ENCODE measurements at regions not wholly inside any gene's neighbourhood (a gene's known extent, or its start where the extent isn't known, plus 50 kb on each side); places are given as distances from the start of the nearest gene placed in this dataset.
"Not testable (repeated sequence)": the region's sequence is repeated elsewhere in the genome, so short reads cannot be mapped to it uniquely, and the experiment has no call there.

DNA sequence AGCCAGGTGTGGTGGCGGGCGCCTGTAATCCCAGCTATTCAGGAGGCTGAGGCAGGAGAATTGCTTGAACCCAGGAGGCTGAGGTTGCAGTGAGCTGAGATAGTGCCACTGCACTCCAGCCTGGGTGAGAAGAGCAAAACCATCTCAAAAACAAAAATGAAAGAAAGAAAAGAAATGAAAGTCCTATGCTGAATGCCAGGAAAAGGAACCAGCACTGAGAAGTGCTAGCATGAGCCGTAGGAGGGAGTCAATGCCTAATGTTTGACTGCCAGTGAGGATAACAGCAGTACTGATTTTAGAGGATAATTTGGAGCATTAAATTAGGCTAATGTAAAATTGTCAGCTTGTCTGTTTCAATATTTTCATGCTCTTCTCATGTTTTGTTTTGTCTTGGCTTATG is 472.8 kb downstream of the GADD45G start:
- DNase-seq; H3K36me3 ChIP-seq (ENCODE audit: control insufficient read depth in 1 of 2, insufficient read depth in 2 of 2, low read length in 1 of 2); intact Hi-C loops (cut with DNase I); H3K27me3 ChIP-seq (ENCODE audit: control insufficient read depth in 1 of 2, insufficient read depth in 2 of 2, low read length in 1 of 2); H3K4me3 ChIP-seq (ENCODE audit: low read length in 2 of 2); ATAC-seq (ENCODE audit: low FRiP score); H3K9me3 ChIP-seq (ENCODE audit: control insufficient read depth, low read length); H3K4me1 ChIP-seq (ENCODE audit: control insufficient read depth in 1 of 2, insufficient read depth in 2 of 2, low read length in 2 of 2); H3K27ac ChIP-seq (ENCODE audit: low read depth in 1 of 2, low read length in 2 of 2): not testable (repeated sequence)
- 85 to 90% methylated on average over 3 of the region's 3 CpGs for WGBS, 2 donors

DNA sequence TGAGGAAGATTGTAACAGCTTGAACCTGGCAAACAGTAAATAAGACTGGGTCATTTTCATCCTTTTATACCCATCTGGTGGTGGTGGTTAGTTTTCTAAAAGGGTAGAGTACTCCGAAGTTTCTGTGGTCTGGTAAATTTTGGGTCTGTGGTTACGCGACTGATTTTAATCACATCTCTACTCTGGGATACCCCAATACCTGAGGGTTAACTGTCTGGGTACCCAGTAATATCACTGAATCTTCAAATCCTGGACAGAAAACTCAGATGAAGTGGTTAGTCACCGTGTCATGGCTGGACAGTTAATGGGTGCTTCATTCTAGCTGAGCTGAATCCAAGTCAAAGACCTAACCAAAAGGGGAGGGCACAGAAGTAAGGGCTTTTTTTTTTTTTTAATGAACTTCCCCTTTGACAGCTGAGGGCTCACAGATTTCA is 474.2 kb downstream of the GADD45G start:
- Histone ChIP-seq H3K36me3 (ENCODE audit: control insufficient read depth in 1 of 2, insufficient read depth in 2 of 2, low read length in 1 of 2) (no peaks in the 10 kb centered on the region), H3K4me3 (ENCODE audit: low read length in 2 of 2) (no peak overlapping the region)
- 87% methylated on average over 4 of the region's 4 CpGs for WGBS, 2 donors

DNA sequence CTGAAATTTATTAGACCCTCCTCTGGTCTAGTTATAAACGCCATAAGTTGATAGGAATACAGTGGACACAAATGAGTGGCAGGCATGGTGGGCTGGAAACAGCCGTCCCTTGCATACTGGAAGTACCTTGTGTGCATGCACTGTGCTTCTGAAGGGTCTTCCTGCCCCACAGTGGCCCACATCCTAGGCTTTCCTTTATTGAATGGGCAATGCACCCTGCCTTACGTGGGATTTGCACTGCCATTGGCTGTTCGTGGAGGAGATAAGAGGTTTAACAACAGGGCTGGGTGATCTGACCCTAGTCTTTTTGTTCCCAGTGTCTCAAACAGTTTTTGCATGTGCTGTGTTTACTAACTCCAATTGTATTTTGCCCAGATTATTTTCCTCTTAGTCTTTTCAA is 480.8 kb downstream of the GADD45G start:
- 86 to 87% methylated on average over 4 of the region's 4 CpGs for WGBS, 2 donors
- Histone ChIP-seq H3K27me3 (ENCODE audit: control insufficient read depth in 1 of 2, insufficient read depth in 2 of 2, low read length in 1 of 2) (no peaks in the 10 kb centered on the region), H3K4me1 (ENCODE audit: control insufficient read depth in 1 of 2, insufficient read depth in 2 of 2, low read length in 2 of 2) (no peaks in the 10 kb centered on the region), H3K9me3 (ENCODE audit: control insufficient read depth, low read length) (no peaks in the 10 kb centered on the region), H3K36me3 (ENCODE audit: control insufficient read depth in 1 of 2, insufficient read depth in 2 of 2, low read length in 1 of 2) (no peaks in the 10 kb centered on the region), H3K4me3 (ENCODE audit: low read length in 2 of 2) (no peak overlapping the region), H3K27ac (ENCODE audit: low read depth in 1 of 2, low read length in 2 of 2) (no peak overlapping the region)
- DNase-seq (no peak), ATAC-seq (ENCODE audit: low FRiP score) (no peak)
- intact Hi-C loops (cut with DNase I), result loop anchor here in 1 of 2 donors (5.0 kb wide), 1 partner anchor 158 kb away; no protein-coding TSS in a partner anchor

More for the DNA sequence above, 474.2 kb downstream of the GADD45G start:
- intact Hi-C loops (cut with DNase I), result no loop called here
- no peak overlapping the region for H3K27ac ChIP-seq (ENCODE audit: low read depth in 1 of 2, low read length in 2 of 2)
- no peaks in the 10 kb centered on the region for H3K4me1 ChIP-seq (ENCODE audit: control insufficient read depth in 1 of 2, insufficient read depth in 2 of 2, low read length in 2 of 2)
- no peak for ATAC-seq (ENCODE audit: low FRiP score)
- no peaks in the 10 kb centered on the region for H3K27me3 ChIP-seq (ENCODE audit: control insufficient read depth in 1 of 2, insufficient read depth in 2 of 2, low read length in 1 of 2)
- no peaks in the 10 kb centered on the region for H3K9me3 ChIP-seq (ENCODE audit: control insufficient read depth, low read length)
- DNase-seq, result no peak

DNA sequence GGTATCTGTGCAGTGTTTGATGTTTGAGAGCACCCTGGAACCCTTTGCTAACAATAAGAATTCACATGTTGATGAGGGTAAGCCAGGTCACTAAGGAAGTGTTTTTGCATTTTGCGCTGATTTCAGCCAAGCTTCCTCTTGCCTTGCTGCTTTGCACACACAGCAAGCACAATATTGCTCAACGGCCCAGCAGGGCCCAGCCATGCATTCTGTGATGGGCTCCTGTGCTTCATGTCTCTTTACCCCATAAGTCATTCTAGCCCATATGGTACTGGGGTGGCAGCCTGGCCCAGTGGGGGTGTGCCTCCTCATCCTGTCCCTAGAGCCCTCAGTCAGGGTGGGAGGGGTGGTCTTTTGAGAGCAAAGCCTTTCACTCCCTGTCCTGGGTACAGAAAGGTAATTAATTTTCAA is 481.3 kb downstream of the GADD45G start:
- intact Hi-C loops (cut with DNase I), result loop anchor here in 1 of 2 donors (5.0 kb wide), 1 partner anchor 159 kb away; no protein-coding TSS in a partner anchor
- WGBS, 2 donors, result 89 to 92% methylated on average over 2 of the region's 2 CpGs
- Histone ChIP-seq H3K4me1 (ENCODE audit: control insufficient read depth in 1 of 2, insufficient read depth in 2 of 2, low read length in 2 of 2) (no peaks in the 10 kb centered on the region), H3K27me3 (ENCODE audit: control insufficient read depth in 1 of 2, insufficient read depth in 2 of 2, low read length in 1 of 2) (no peaks in the 10 kb centered on the region), H3K36me3 (ENCODE audit: control insufficient read depth in 1 of 2, insufficient read depth in 2 of 2, low read length in 1 of 2) (no peaks in the 10 kb centered on the region), H3K9me3 (ENCODE audit: control insufficient read depth, low read length) (no peaks in the 10 kb centered on the region), H3K27ac (ENCODE audit: low read depth in 1 of 2, low read length in 2 of 2) (no peak overlapping the region), H3K4me3 (ENCODE audit: low read length in 2 of 2) (no peak overlapping the region)
- peak in 1 of 2 donors; percentile 60 for DNase-seq
- ATAC-seq (ENCODE audit: low FRiP score), result no peak

DNA sequence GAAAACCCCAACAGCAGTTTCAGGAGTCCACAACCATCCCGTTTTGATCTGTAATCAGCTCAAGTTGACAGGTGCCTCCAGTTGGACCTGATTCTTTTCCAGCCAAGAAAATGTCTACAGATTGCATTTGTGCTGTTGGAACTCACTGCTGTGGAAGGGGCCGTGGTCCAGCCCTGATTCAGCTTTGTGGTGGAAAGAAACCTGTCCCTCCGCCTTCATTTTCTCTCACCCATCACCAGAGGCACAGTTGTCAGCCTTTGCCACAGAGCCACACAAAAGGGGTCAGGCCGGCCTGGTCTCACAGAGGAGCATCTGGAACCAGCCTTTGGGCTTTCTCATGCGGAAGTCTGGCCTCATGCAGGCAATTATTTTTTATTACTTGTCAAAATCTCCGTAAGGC is 483.6 kb downstream of the GADD45G start:
- Histone ChIP-seq H3K36me3 (ENCODE audit: control insufficient read depth in 1 of 2, insufficient read depth in 2 of 2, low read length in 1 of 2) (no peaks in the 10 kb centered on the region), H3K27ac (ENCODE audit: low read depth in 1 of 2, low read length in 2 of 2) (no peak overlapping the region), H3K9me3 (ENCODE audit: control insufficient read depth, low read length) (no peaks in the 10 kb centered on the region), H3K4me1 (ENCODE audit: control insufficient read depth in 1 of 2, insufficient read depth in 2 of 2, low read length in 2 of 2) (no peaks in the 10 kb centered on the region), H3K27me3 (ENCODE audit: control insufficient read depth in 1 of 2, insufficient read depth in 2 of 2, low read length in 1 of 2) (no peaks in the 10 kb centered on the region), H3K4me3 (ENCODE audit: low read length in 2 of 2) (no peak overlapping the region)
- 70 to 84% methylated on average over 6 of the region's 6 CpGs for WGBS, 2 donors
- DNase-seq, result no peak
- intact Hi-C loops (cut with DNase I), result loop anchor here in 1 of 2 donors (5.0 kb wide), 1 partner anchor 161 kb away; no protein-coding TSS in a partner anchor
- ATAC-seq (ENCODE audit: low FRiP score), result no peak

DNA sequence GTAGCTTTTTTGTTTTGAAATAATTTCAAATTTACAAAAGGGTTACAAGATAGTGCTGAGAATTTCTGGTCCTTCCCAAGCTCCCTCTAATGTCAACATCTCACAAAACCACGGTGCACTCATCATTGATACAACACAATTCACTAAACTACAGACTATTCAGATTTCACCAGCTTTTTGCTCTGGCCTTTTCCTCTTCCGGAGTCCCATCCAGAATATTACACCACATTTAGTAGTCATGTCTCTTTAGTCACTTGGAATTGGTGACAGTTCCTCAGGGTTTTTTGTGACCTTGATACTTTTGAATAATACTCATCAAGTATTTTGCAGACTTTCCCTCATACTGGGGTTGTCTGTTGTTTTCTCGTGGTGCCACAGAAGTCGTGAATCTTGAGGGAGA is 484.0 kb downstream of the GADD45G start:
- WGBS, 2 donors, result 83 to 85% methylated on average over 4 of the region's 4 CpGs
- ATAC-seq (ENCODE audit: low FRiP score) (no peak), DNase-seq (no peak)
- Histone ChIP-seq H3K9me3 (ENCODE audit: control insufficient read depth, low read length) (no peaks in the 10 kb centered on the region), H3K4me1 (ENCODE audit: control insufficient read depth in 1 of 2, insufficient read depth in 2 of 2, low read length in 2 of 2) (no peaks in the 10 kb centered on the region), H3K27me3 (ENCODE audit: control insufficient read depth in 1 of 2, insufficient read depth in 2 of 2, low read length in 1 of 2) (no peaks in the 10 kb centered on the region), H3K27ac (ENCODE audit: low read depth in 1 of 2, low read length in 2 of 2) (no peak overlapping the region), H3K36me3 (ENCODE audit: control insufficient read depth in 1 of 2, insufficient read depth in 2 of 2, low read length in 1 of 2) (no peaks in the 10 kb centered on the region), H3K4me3 (ENCODE audit: low read length in 2 of 2) (no peak overlapping the region)
- intact Hi-C loops (cut with DNase I), result loop anchor here in 1 of 2 donors (5.0 kb wide), 1 partner anchor 162 kb away; no protein-coding TSS in a partner anchor

DNA sequence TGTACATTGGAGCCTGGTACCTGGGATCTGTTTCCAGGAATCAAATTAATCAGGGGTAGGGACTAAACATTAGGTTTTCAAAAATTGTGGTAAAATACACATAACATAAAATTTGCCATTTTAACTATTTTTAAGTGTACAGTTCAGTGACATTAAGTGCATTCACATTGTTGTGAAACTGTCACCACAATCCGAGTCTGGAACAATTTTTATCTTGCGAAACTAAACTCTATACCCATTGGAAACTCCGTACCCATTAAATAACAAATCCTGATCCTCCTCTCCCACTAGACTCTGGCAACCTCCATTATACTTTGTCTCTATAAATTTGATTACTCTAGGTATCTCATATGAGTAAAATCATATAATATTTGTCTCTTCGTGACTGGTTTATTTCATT is 486.2 kb downstream of the GADD45G start:
- WGBS, 2 donors, result 92 to 93% methylated on average over 4 of the region's 4 CpGs
- no peaks in the 10 kb centered on the region for H3K4me1 ChIP-seq (ENCODE audit: control insufficient read depth in 1 of 2, insufficient read depth in 2 of 2, low read length in 2 of 2)
- H3K9me3 ChIP-seq (ENCODE audit: control insufficient read depth, low read length), result no peaks in the 10 kb centered on the region
- no peaks in the 10 kb centered on the region for H3K27me3 ChIP-seq (ENCODE audit: control insufficient read depth in 1 of 2, insufficient read depth in 2 of 2, low read length in 1 of 2)
- H3K36me3 ChIP-seq (ENCODE audit: control insufficient read depth in 1 of 2, insufficient read depth in 2 of 2, low read length in 1 of 2), result no peaks in the 10 kb centered on the region
- no peak for ATAC-seq (ENCODE audit: low FRiP score)
- no peak overlapping the region for H3K4me3 ChIP-seq (ENCODE audit: low read length in 2 of 2)
- intact Hi-C loops (cut with DNase I), result loop anchor here in 1 of 2 donors (10.0 kb wide), 1 partner anchor 356 kb away; no protein-coding TSS in a partner anchor
- no peak for DNase-seq
- no peak overlapping the region for H3K27ac ChIP-seq (ENCODE audit: low read depth in 1 of 2, low read length in 2 of 2)

DNA sequence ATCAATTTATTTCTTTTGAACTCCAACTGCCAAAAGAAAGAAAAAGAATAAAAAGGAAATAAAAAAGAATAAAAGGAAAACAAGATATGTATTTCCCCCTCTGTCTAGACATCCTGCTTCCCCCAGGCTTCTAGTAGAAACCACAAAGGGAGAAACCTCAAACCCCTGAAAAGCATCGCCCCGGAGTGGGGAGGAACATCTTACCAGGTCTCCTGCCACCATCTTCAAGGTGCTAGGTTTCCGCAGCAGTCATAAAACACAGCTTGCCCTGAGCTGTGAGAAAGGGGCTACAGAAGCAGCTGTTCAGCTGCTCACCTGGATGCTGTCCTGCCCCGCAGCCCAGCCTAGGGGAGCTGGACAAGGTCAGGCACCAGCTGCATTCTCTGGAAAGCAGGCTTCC is 487.7 kb downstream of the GADD45G start:
- ATAC-seq (ENCODE audit: low FRiP score) (no peak), DNase-seq (no peak)
- Histone ChIP-seq H3K36me3 (ENCODE audit: control insufficient read depth in 1 of 2, insufficient read depth in 2 of 2, low read length in 1 of 2) (no peaks in the 10 kb centered on the region), H3K4me1 (ENCODE audit: control insufficient read depth in 1 of 2, insufficient read depth in 2 of 2, low read length in 2 of 2) (no peaks in the 10 kb centered on the region), H3K27me3 (ENCODE audit: control insufficient read depth in 1 of 2, insufficient read depth in 2 of 2, low read length in 1 of 2) (no peaks in the 10 kb centered on the region), H3K9me3 (ENCODE audit: control insufficient read depth, low read length) (no peaks in the 10 kb centered on the region), H3K27ac (ENCODE audit: low read depth in 1 of 2, low read length in 2 of 2) (no peak overlapping the region), H3K4me3 (ENCODE audit: low read length in 2 of 2) (no peak overlapping the region)
- 93% methylated on average over 4 of the region's 4 CpGs for WGBS, 2 donors
- intact Hi-C loops (cut with DNase I), result loop anchor here in 1 of 2 donors (10.0 kb wide), 1 partner anchor 358 kb away; no protein-coding TSS in a partner anchor

DNA sequence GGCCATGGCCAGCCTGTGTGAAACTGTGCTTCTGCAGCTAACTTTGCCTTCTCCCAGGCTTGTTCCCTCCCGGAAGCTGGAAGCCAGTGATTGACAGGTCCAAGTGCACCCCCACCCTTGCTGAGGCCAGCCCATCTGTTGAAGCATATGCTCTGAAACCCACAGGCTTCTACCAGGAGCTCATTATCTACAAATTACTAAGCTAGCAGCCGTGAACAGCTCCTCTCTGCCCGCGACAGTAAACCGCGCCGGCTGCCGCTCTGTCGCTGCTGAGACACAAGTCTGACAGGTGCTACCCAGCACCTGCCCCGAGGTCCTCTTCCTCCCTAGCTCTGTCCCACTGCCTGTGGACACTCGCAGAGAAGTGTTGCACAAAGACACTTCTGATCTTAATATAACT is 490.9 kb downstream of the GADD45G start:
- H3K27ac ChIP-seq (ENCODE audit: low read depth in 1 of 2, low read length in 2 of 2), result no peak overlapping the region
- no peak overlapping the region for H3K4me3 ChIP-seq (ENCODE audit: low read length in 2 of 2)
- intact Hi-C loops (cut with DNase I), result loop anchor here in 1 of 2 donors (10.0 kb wide), 1 partner anchor 361 kb away; no protein-coding TSS in a partner anchor
- H3K36me3 ChIP-seq (ENCODE audit: control insufficient read depth in 1 of 2, insufficient read depth in 2 of 2, low read length in 1 of 2), result no peaks in the 10 kb centered on the region
- H3K9me3 ChIP-seq (ENCODE audit: control insufficient read depth, low read length), result no peaks in the 10 kb centered on the region
- DNase-seq, result no peak
- H3K4me1 ChIP-seq (ENCODE audit: control insufficient read depth in 1 of 2, insufficient read depth in 2 of 2, low read length in 2 of 2), result no peaks in the 10 kb centered on the region
- H3K27me3 ChIP-seq (ENCODE audit: control insufficient read depth in 1 of 2, insufficient read depth in 2 of 2, low read length in 1 of 2), result no peaks in the 10 kb centered on the region
- ATAC-seq (ENCODE audit: low FRiP score), result no peak
- 80 to 85% methylated on average over 11 of the region's 11 CpGs for WGBS, 2 donors
